ENCODE measurements at regions not wholly inside any gene's neighbourhood (a gene's known extent, or its start where the extent isn't known, plus 50 kb on each side); places are given as distances from the start of the nearest gene placed in this dataset.

GRCh38 chr15:81795899-81796298 is 249.9 kb downstream of the MEX3B start:
- WGBS (ENCODE audit: extremely low coverage, insufficient read length, low lambda C conversion rate), result no CpG with 5 or more reads among the region's 1 CpG
- Histone ChIP-seq H4K8ac (replicated peaks; ENCODE audit: insufficient read length, low read depth, low read length) (no peak overlapping the region), H2BK5ac (ENCODE audit: insufficient read length, low read length) (no peak overlapping the region), H2BK120ac (ENCODE audit: low read depth, low read length, poor library complexity, severe bottlenecking) (no peak overlapping the region), H3K23me2 (ENCODE audit: insufficient read length, low read depth, low read length, poor library complexity, severe bottlenecking) (no peaks in the 10 kb centered on the region), H3K79me2 (ENCODE audit: insufficient read depth, low read length) (peaks cover 9% of the 10 kb centered on the region), H3K23ac (ENCODE audit: insufficient read length, low read depth, low read length) (no peak overlapping the region), H3T11ph (ENCODE audit: low read length) (no peak overlapping the region), H3K9ac (ENCODE audit: extremely low read depth, insufficient read length, low read length) (no peak overlapping the region), H4K20me1 (ENCODE audit: control insufficient read depth, insufficient read depth, insufficient read length) (no peaks in the 10 kb centered on the region), H3K9me3 (ENCODE audit: control insufficient read depth, low read depth, low read length) (no peaks in the 10 kb centered on the region), H2BK12ac (ENCODE audit: insufficient read length, low read depth, low read length) (no peak overlapping the region), H3K79me1 (ENCODE audit: insufficient read depth, low read depth, low read length, poor library complexity, severe bottlenecking) (peaks cover 7% of the 10 kb centered on the region), H4K5ac (ENCODE audit: insufficient read length, low read depth, low read length) (no peak overlapping the region), H2BK20ac (ENCODE audit: low read depth, low read length, poor library complexity, severe bottlenecking) (no peak overlapping the region), H3K27ac (ENCODE audit: insufficient read length, low read depth, low read length) (no peak overlapping the region), H2AK5ac (ENCODE audit: insufficient read length, low read length) (no peak overlapping the region), H3K14ac (ENCODE audit: insufficient read depth, low read length) (no peak overlapping the region), H4K91ac (ENCODE audit: insufficient read length, low read depth, low read length) (no peak overlapping the region), H3K4me1 (ENCODE audit: insufficient read depth, low read length) (peaks cover 14% of the 10 kb centered on the region; the same call in 1 of the 2 replicates), H3K4me2 (ENCODE audit: insufficient read depth, insufficient read length, low read length) (no peak overlapping the region), H3K56ac (ENCODE audit: insufficient read length, low read depth, low read length) (no peak overlapping the region), H2AFZ (ENCODE audit: low read length) (no peak overlapping the region), H3K4ac (ENCODE audit: low read depth, low read length) (no peak overlapping the region), H3K18ac (ENCODE audit: insufficient read length, low read depth, low read length) (no peak overlapping the region), H2BK15ac (ENCODE audit: low read depth, low read length) (no peak overlapping the region), H3K27me3 (ENCODE audit: insufficient read depth, low read length) (no peaks in the 10 kb centered on the region)
- Mint-ChIP-seq H3K36me3 (ENCODE audit: insufficient read depth in 1 of 3, low read depth in 3 of 3) (peaks cover 6 to 8% (median 8%) of the 10 kb centered on the region in 3 experiments; a peak in 5 of 7 replicates), H3K4me1 (peaks cover 11 to 13% of the 10 kb centered on the region in 2 experiments), H3K4me3 (no peak overlapping the region), H3K9me3 (peaks cover 2 to 3% of the 10 kb centered on the region in 2 experiments; a peak in 2 of 5 replicates), H3K27ac (no peak overlapping the region), H3K27me3 (ENCODE audit: low read depth) (no peaks in the 10 kb centered on the region)
- DNase-seq, result no peak
- no peak for TF ChIP-seq CTCF (conservative IDR thresholded peaks at IDR 0.05)

All from H9 (cell line).